IMR-90 (cell line): ENCODE measurements at regions not wholly inside any gene's neighbourhood (a gene's known extent, or its start where the extent isn't known, plus 50 kb on each side); places are given as distances from the start of the nearest gene placed in this dataset.

ENCODE experiments used
- ATAC-seq: fragments of 200-7000 bp; cut with Tn5 transposase; 2 replicates; pipeline ENCODE4 v1.9.1; 2020; ENCODE audit warnings: low read depth, mild to moderate bottlenecking, moderate library complexity
- BruUV-seq: library from RNA; stranded (reverse); fragments of 400-500 nt; replicated peaks from 2 replicates; lab custom pipeline; 2021; lab: Mats Ljungman, UMichigan
- CTCF ChIA-PET: fragments of 300-600 bp; formaldehyde crosslinking; extraction: SDS; loops from one replicate; lab custom pipeline; 2021; ENCODE audit warnings: antibody characterized with exemption; lab: Yijun Ruan, JAX
- POLR2A ChIA-PET: fragments of 300-600 bp; sonication (Branson Sonifier 250); formaldehyde crosslinking; loops from one replicate; lab custom pipeline; 2022; ENCODE audit warnings: antibody characterized with exemption; ENCODE audit not compliant: unreplicated experiment; lab: Charles Lee
- DNase-seq: peaks from one replicate; pipeline ENCODE4 v3.0.0; 2013
- H2AFZ ChIP-seq: replicated peaks from 2 replicates; pipeline ENCODE3; 2013; ENCODE audit warnings: low read length, mild to moderate bottlenecking; ENCODE audit not compliant: poor library complexity
- H2AK5ac ChIP-seq: 2 replicates; pipeline ENCODE4 v1.6.1; 2013; ENCODE audit warnings: low read depth, low read length, inconsistent platforms
- H2AK9ac ChIP-seq: replicated peaks from 2 replicates; pipeline ENCODE3; 2013; ENCODE audit warnings: mild to moderate bottlenecking, low read depth, low read length, moderate library complexity; ENCODE audit not compliant: poor library complexity
- H2BK120ac ChIP-seq: 2 replicates; pipeline ENCODE4 v1.6.1; 2013; ENCODE audit warnings: low read depth, low read length, inconsistent platforms
- H2BK15ac ChIP-seq: 3 replicates; pipeline ENCODE4 v1.6.1; 2013; ENCODE audit warnings: low read depth, low read length, inconsistent platforms
- H2BK20ac ChIP-seq: 2 replicates; pipeline ENCODE4 v1.6.1; 2013; ENCODE audit warnings: low read depth, mild to moderate bottlenecking, inconsistent platforms, low read length, moderate library complexity
- H2BK5ac ChIP-seq: 2 replicates; pipeline ENCODE4 v1.6.1; 2013; ENCODE audit warnings: mild to moderate bottlenecking, low read depth, low read length, inconsistent platforms; ENCODE audit not compliant: poor library complexity, severe bottlenecking
- H3K14ac ChIP-seq: replicated peaks from 2 replicates; pipeline ENCODE4 v1.6.1; 2013; ENCODE audit warnings: low read depth, low read length, inconsistent platforms
- H3K18ac ChIP-seq: 2 replicates; pipeline ENCODE4 v1.6.1; 2013; ENCODE audit warnings: low read depth, low read length, control low read depth
- H3K23ac ChIP-seq: 2 replicates; pipeline ENCODE4 v1.6.1; 2013; ENCODE audit warnings: low read depth, low read length, inconsistent platforms
- H3K27ac ChIP-seq: 2 replicates; pipeline ENCODE4 v1.5.1; 2013; ENCODE audit warnings: mild to moderate bottlenecking, control low read depth, low read length; ENCODE audit not compliant: insufficient read depth
- H3K27me3 ChIP-seq: 2 replicates; pipeline ENCODE4 v1.6.1; 2013; ENCODE audit warnings: low read length; ENCODE audit not compliant: control insufficient read depth, insufficient read depth
- H3K36me3 ChIP-seq: 2 replicates; pipeline ENCODE4 v1.6.1; 2013; ENCODE audit warnings: low read length, mixed read lengths; ENCODE audit not compliant: control insufficient read depth, insufficient read depth
- H3K4ac ChIP-seq: 2 replicates; pipeline ENCODE4 v1.6.1; 2013; ENCODE audit warnings: low read depth, low read length, inconsistent platforms
- H3K4me1 ChIP-seq: 2 replicates; pipeline ENCODE4 v1.6.1; 2013; ENCODE audit warnings: low read length, mixed read lengths; ENCODE audit not compliant: control insufficient read depth, insufficient read depth
- H3K4me2 ChIP-seq: 2 replicates; pipeline ENCODE4 v1.6.1; 2013; ENCODE audit warnings: low read depth, mild to moderate bottlenecking, control low read depth, low read length, moderate library complexity
- H3K4me3 ChIP-seq: 2 replicates; pipeline ENCODE4 v1.5.1; 2013; ENCODE audit warnings: low read depth, mild to moderate bottlenecking, control low read depth, low read length, moderate library complexity; ENCODE audit not compliant: insufficient read depth
- H3K56ac ChIP-seq: 2 replicates; pipeline ENCODE4 v1.6.1; 2013; ENCODE audit warnings: low read length, inconsistent platforms; ENCODE audit not compliant: insufficient read depth; ENCODE audit errors: extremely low read depth
- H3K79me1 ChIP-seq, 2 experiments: 2 replicates each; pipeline ENCODE4 v1.6.1; 2013; ENCODE audit warnings: low read length in 2 of 2, inconsistent platforms in 1 of 2, low read depth in 1 of 2
- H3K9ac ChIP-seq: 2 replicates; pipeline ENCODE4 v1.6.1; 2013; ENCODE audit warnings: low read depth, low read length, control low read depth
- H3K9me1 ChIP-seq: 2 replicates; pipeline ENCODE4 v1.6.1; 2013; ENCODE audit warnings: low read length, inconsistent platforms; ENCODE audit not compliant: insufficient read depth
- H3K9me3 ChIP-seq: 2 replicates; pipeline ENCODE4 v1.6.1; 2013; ENCODE audit warnings: low read length; ENCODE audit not compliant: control insufficient read depth, insufficient read depth
- H4K20me1 ChIP-seq: 2 replicates; pipeline ENCODE4 v1.6.1; 2013; ENCODE audit warnings: low read length, inconsistent platforms; ENCODE audit not compliant: insufficient read depth
- H4K5ac ChIP-seq: 2 replicates; pipeline ENCODE4 v1.6.1; 2013; ENCODE audit warnings: mild to moderate bottlenecking, low read depth, low read length, control low read depth
- H4K8ac ChIP-seq, 2 experiments: 2 replicates each; pipeline ENCODE4 v1.6.1; 2013; ENCODE audit warnings: low read depth in 2 of 2, low read length in 2 of 2, control low read depth in 1 of 2, inconsistent platforms in 1 of 2
- H4K91ac ChIP-seq: 2 replicates; pipeline ENCODE4 v1.6.1; 2013; ENCODE audit warnings: low read depth, low read length, inconsistent platforms; ENCODE audit not compliant: insufficient read depth
- CTCF ChIP-seq: conservative IDR thresholded peaks from 2 replicates; pipeline ENCODE4 v1.5.1; 2012; ENCODE audit warnings: mild to moderate bottlenecking, low read depth, low read length, improper control_type of control experiment
- WGBS, 2 experiments: methylation state at CpG; one replicate each; pipeline versions ENCODE4 v1.1.5 to v1.1.7; 2013; ENCODE audit warnings: missing lambda C conversion rate in 2 of 2; ENCODE audit not compliant: insufficient read length in 1 of 2; ENCODE audit errors: extremely low coverage in 2 of 2; 5-methylcytosine and 5-hydroxymethylcytosine counted together
- dilution Hi-C: fragments of 300-500 bp; cut with HindIII; formaldehyde crosslinking; loops from one replicate; pipeline ENCODE4 v1.14.3; 2018; ENCODE audit warnings: low sequenced_read_pairs; ENCODE audit not compliant: unreplicated experiment
- in situ Hi-C: fragments of 300-500 bp; cut with MboI; formaldehyde crosslinking; loops from 3 replicates; pipeline ENCODE4 v1.14.3; 2019; ENCODE audit warnings: low sequenced_read_pairs, inconsistent platforms, mixed read lengths
- intact Hi-C: fragments of 100-400 bp; cut with micrococcal nuclease; formaldehyde crosslinking; loops from 2 replicates; pipeline ENCODE4 v1.10.0; 2022

DNA sequence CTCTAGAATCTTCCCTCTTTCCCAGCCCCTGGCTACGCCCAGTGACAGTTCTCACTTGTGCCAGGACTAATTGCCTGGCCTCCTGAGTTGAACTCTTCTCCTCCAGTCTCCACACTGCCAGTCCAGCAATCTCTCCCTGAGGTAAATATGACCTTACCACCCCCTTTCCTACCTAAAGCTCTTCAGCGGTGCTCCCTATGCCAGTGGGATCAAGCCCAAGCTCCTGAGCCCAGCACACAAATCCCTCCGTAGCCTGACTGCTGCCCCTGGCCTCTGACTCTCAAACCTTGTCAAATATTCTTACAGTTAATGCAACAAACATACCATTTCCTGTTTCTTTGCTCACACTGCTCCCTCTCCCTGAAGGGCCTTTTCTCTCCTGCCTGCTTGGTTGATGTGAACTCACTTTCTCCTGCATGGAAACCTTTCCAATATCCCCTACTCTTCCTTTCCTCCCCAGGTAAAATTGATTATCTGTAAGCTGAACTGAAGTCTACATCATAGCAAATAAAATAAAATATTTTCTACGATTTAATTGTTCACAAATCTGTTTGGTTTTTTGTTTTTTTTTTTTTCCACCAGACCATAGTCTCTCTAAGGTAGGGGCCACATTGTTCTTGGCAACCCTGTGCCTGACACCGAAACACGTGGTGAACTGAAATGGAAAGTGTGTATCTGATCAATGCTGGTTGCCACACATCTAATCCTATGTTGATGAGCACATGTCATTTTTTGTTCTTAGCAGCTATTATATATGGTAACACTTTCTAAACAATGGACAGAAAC, 147.5 kb downstream of the SLC38A6 start:
- 52% methylated on average over 3 of the region's 6 CpGs; no CpG with 5 or more reads in 1 of the 2 experiments for WGBS, 2 experiments
- peak overlapping the region; percentile 48 for H2BK5ac ChIP-seq
- H4K5ac ChIP-seq = peak overlapping the region; percentile 83
- H3K27ac ChIP-seq = peak overlapping the region; percentile 54
- H3K23ac ChIP-seq = peak overlapping the region; percentile 55; the same call in 1 of the 2 replicates
- H3K27me3 ChIP-seq = no peaks in the 10 kb centered on the region
- peak; percentile 46 for DNase-seq
- H2BK120ac ChIP-seq = peak overlapping the region; percentile 85
- H3K4me3 ChIP-seq = no peak overlapping the region
- intact Hi-C loops (no loop called here), in situ Hi-C loops (no loop called here), dilution Hi-C loops (no loop called here)
- H4K91ac ChIP-seq = peak overlapping the region; percentile 90
- H3K18ac ChIP-seq = peak overlapping the region; percentile 81
- peak; percentile 54 for ATAC-seq
- H3K9ac ChIP-seq = peak overlapping the region; percentile 32
- peak overlapping the region; percentile 84 for H3K4ac ChIP-seq
- peak overlapping the region; percentile 94 for H3K14ac ChIP-seq
- peak overlapping the region; percentile 90 for H2AK5ac ChIP-seq
- BruUV-seq = no TSS peak
- peak overlapping the region; percentile 50 for H2AK9ac ChIP-seq
- no peaks in the 10 kb centered on the region for H4K20me1 ChIP-seq
- peak overlapping the region; percentile 67 to 93 for H4K8ac ChIP-seq
- no peaks in the 10 kb centered on the region for H3K79me1 ChIP-seq
- ChIA-PET CTCF (no interaction called here), POLR2A (no interaction called here)
- H3K4me1 ChIP-seq = peaks cover 43% of the 10 kb centered on the region
- peaks cover 34% of the 10 kb centered on the region for H3K9me1 ChIP-seq
- H2BK20ac ChIP-seq = peak overlapping the region; percentile 95
- peak overlapping the region; percentile 83; the same call in 2 of the 3 replicates for H2BK15ac ChIP-seq
- no peaks in the 10 kb centered on the region for H3K9me3 ChIP-seq
- H3K4me2 ChIP-seq = no peak overlapping the region
- H3K36me3 ChIP-seq = no peaks in the 10 kb centered on the region
- TF ChIP-seq CTCF = no peak
- H2AFZ ChIP-seq = peak overlapping the region; percentile 82
- H3K56ac ChIP-seq = peak overlapping the region; percentile 63
